ENCODE measurements at regions not wholly inside any gene's neighbourhood (a gene's known extent, or its start where the extent isn't known, plus 50 kb on each side); places are given as distances from the start of the nearest gene placed in this dataset.

GRCh38 chrX:16479206-16479869, 170.6 kb upstream of the S100G start:
- 78 to 82% methylated on average over 5 of the region's 5 CpGs for WGBS, 2 donors
- DNase-seq: no peak
- intact Hi-C loops (cut with DNase I): no loop called here

DNA sequence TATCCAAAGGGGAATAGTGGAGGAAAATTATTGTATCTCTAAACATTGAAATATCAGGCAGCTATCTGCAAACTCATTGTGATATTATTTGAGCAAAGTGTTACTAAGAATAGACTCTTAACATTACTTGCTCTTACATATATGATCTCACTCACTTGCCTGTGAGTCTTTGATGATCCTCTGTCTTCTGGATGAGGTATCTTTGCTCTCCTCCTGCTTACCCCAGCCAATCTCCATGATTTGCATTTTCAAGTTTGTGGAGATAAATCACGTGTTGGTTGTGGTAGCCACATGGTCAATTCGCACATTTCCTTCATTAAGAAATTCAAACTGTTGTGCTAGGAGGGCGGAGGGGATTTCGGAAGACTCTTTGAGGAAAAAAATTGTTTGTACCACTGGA, 169.9 kb upstream of the S100G start:
- Histone ChIP-seq H3K27ac (no peak overlapping the region), H3K4me3 (replicated peaks in 1 of 3) (no peak overlapping the region), H3K27me3 (no peaks in the 10 kb centered on the region), H3K4me1 (no peaks in the 10 kb centered on the region), H3K36me3 (no peaks in the 10 kb centered on the region), H3K9me3 (no peaks in the 10 kb centered on the region)
- WGBS, 2 donors: 97 to 98% methylated on average over 4 of the region's 4 CpGs
- TF ChIP-seq CTCF (IDR thresholded peaks at IDR 0.05) (no peak), POLR2A (IDR thresholded peaks at IDR 0.05) (no peak)
- intact Hi-C loops (cut with DNase I): no loop called here
- no peak for DNase-seq

More at GRCh38 chrX:16479206-16479869, 170.6 kb upstream of the S100G start:
- H3K4me1 ChIP-seq: no peaks in the 10 kb centered on the region
- no peaks in the 10 kb centered on the region for H3K36me3 ChIP-seq
- TF ChIP-seq CTCF (IDR thresholded peaks at IDR 0.05): no peak
- TF ChIP-seq POLR2A (IDR thresholded peaks at IDR 0.05): no peak
- no peaks in the 10 kb centered on the region for H3K9me3 ChIP-seq
- no peaks in the 10 kb centered on the region for H3K27me3 ChIP-seq
- no peak overlapping the region for H3K4me3 ChIP-seq (replicated peaks in 1 of 3)
- no peak overlapping the region for H3K27ac ChIP-seq

- no peak for DNase-seq
- TF ChIP-seq CTCF (IDR thresholded peaks at IDR 0.05): no peak
- no peak for TF ChIP-seq POLR2A (IDR thresholded peaks at IDR 0.05)
- Histone ChIP-seq H3K36me3 (no peaks in the 10 kb centered on the region), H3K4me3 (replicated peaks in 1 of 3) (no peak overlapping the region), H3K9me3 (no peaks in the 10 kb centered on the region), H3K27me3 (no peaks in the 10 kb centered on the region), H3K4me1 (no peaks in the 10 kb centered on the region), H3K27ac (no peak overlapping the region)
- intact Hi-C loops (cut with DNase I): no loop called here
Measured at GRCh38 chrX:16484338-16484737, 165.6 kb upstream of the S100G start.

- Histone ChIP-seq H3K4me1 (no peaks in the 10 kb centered on the region), H3K27me3 (no peaks in the 10 kb centered on the region), H3K36me3 (no peaks in the 10 kb centered on the region), H3K27ac (no peak overlapping the region), H3K4me3 (replicated peaks in 1 of 3) (no peak overlapping the region), H3K9me3 (no peaks in the 10 kb centered on the region)
- DNase-seq: no peak
- intact Hi-C loops (cut with DNase I): no loop called here
- TF ChIP-seq CTCF (IDR thresholded peaks at IDR 0.05) (no peak), POLR2A (IDR thresholded peaks at IDR 0.05) (no peak)
- WGBS, 2 donors: 98% methylated on average over 2 of the region's 2 CpGs
Measured at GRCh38 chrX:16487620-16488385, 162.2 kb upstream of the S100G start.

DNA sequence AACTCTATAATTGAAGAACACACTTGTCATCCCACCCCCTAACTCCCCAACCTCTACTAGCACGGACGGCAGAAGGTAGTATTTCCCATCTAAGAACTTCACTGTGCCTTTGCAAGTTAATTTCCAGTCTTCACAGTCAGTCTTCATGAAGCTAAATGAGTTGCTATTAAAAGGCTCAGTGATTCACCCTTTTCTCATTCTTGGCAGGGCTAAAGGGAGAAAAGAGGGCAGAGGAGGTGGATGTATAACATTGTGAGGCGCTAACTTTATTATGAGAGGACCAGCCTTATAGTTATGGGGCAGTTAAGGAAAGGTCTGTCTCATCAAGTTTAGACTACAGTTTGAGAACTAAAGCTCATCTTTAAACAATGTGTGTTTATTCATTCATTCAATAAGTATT, 161.0 kb upstream of the S100G start:
- no peak overlapping the region for H3K27ac ChIP-seq
- intact Hi-C loops (cut with DNase I): no loop called here
- no peaks in the 10 kb centered on the region for H3K36me3 ChIP-seq
- H3K27me3 ChIP-seq: no peaks in the 10 kb centered on the region
- DNase-seq: no peak
- TF ChIP-seq POLR2A (IDR thresholded peaks at IDR 0.05) (no peak), CTCF (IDR thresholded peaks at IDR 0.05) (no peak)
- H3K4me1 ChIP-seq: no peaks in the 10 kb centered on the region
- no peak overlapping the region for H3K4me3 ChIP-seq (replicated peaks in 1 of 3)
- 95 to 97% methylated on average over 3 of the region's 3 CpGs for WGBS, 2 donors
- no peaks in the 10 kb centered on the region for H3K9me3 ChIP-seq

All from thyroid gland (tissue), 4 donors.